GM12891 (cell line): ENCODE measurements at regions not wholly inside any gene's neighbourhood (a gene's known extent, or its start where the extent isn't known, plus 50 kb on each side); places are given as distances from the start of the nearest gene placed in this dataset.
"Not testable (repeated sequence)": the region's sequence is repeated elsewhere in the genome, so short reads cannot be mapped to it uniquely, and the experiment has no call there.

Experiments used
- PAX5 ChIP-seq: IDR thresholded peaks from 2 replicates; pipeline ENCODE4 v1.6.1; 2011; ENCODE audit warnings: low read length, moderate library complexity, mild to moderate bottlenecking; ENCODE audit not compliant: insufficient read depth, severe bottlenecking
- POLR2A ChIP-seq: IDR thresholded peaks from 2 replicates; pipeline ENCODE4 v1.6.1; 2011; ENCODE audit warnings: low read depth, low read length, control low read depth
- POLR2AphosphoS5 ChIP-seq: IDR thresholded peaks from 2 replicates; pipeline ENCODE4 v1.6.1; 2011; ENCODE audit warnings: low read depth, low read length, control low read depth
- TAF1 ChIP-seq: IDR thresholded peaks from 2 replicates; pipeline ENCODE4 v1.6.1; 2011; ENCODE audit warnings: low read depth, low read length, control low read depth

DNA sequence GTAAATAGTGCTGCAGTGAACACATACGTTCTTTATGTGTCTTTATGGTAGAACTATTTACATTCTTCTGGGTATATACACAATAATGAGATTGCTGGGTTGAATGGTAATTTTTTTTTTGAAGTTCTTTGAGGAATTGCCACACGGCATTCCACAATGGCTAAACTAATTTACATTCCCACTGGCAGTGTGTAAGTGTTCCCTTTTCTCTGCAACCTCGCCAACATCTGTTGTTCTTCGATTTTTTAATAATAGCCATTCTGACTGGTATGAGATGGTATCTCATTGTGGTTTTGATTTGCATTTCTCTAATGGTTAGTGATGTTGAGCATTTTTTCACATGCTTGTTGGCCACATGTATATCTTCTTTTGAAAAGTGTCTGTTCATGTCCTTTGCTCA lies 609.5 kb downstream of the DNAH5 start:
- TF ChIP-seq POLR2AphosphoS5, PAX5, POLR2A, TAF1: not testable (repeated sequence)
